ENCODE measurements at regions not wholly inside any gene's neighbourhood (a gene's known extent, or its start where the extent isn't known, plus 50 kb on each side); places are given as distances from the start of the nearest gene placed in this dataset.

DNA sequence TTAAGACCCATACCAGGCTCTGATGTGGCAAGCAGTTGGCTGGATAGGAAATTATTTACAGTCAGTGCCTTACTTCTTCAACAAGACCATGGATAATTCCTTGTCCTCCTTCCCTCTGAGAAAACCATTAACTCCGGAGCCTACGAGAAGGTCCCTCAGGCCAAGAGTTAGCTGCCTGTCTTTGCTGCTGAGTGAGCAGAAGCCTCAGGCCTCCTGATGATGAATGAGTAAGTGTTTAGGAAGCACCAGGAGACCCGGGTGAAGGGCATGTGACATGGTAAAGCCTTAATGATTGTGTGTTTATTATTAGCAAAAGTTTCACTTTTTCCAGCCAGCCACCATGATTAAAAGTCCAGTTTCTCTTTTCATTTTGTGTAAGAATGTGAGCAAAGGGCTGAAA is 174.9 kb upstream of the TOPAZ1 start:
- Histone ChIP-seq H3K4me3 (replicated peaks; ENCODE audit: insufficient read depth, low read length) (no peak overlapping the region), H3K27ac (replicated peaks) (no peak overlapping the region), H3K27me3 (ENCODE audit: insufficient read depth, poor library complexity, severe bottlenecking) (no peaks in the 10 kb centered on the region)
- no peak for DNase-seq (ENCODE audit: low read depth in 1 of 2, low spot score in 1 of 2)
- TF ChIP-seq, protein P1, sequence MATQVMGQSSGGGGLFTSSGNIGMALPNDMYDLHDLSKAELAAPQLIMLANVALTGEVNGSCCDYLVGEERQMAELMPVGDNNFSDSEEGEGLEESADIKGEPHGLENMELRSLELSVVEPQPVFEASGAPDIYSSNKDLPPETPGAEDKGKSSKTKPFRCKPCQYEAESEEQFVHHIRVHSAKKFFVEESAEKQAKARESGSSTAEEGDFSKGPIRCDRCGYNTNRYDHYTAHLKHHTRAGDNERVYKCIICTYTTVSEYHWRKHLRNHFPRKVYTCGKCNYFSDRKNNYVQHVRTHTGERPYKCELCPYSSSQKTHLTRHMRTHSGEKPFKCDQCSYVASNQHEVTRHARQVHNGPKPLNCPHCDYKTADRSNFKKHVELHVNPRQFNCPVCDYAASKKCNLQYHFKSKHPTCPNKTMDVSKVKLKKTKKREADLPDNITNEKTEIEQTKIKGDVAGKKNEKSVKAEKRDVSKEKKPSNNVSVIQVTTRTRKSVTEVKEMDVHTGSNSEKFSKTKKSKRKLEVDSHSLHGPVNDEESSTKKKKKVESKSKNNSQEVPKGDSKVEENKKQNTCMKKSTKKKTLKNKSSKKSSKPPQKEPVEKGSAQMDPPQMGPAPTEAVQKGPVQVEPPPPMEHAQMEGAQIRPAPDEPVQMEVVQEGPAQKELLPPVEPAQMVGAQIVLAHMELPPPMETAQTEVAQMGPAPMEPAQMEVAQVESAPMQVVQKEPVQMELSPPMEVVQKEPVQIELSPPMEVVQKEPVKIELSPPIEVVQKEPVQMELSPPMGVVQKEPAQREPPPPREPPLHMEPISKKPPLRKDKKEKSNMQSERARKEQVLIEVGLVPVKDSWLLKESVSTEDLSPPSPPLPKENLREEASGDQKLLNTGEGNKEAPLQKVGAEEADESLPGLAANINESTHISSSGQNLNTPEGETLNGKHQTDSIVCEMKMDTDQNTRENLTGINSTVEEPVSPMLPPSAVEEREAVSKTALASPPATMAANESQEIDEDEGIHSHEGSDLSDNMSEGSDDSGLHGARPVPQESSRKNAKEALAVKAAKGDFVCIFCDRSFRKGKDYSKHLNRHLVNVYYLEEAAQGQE (IDR thresholded peaks at IDR 0.05; ENCODE audit: insufficient replicate concordance, low read depth), result no peak
- TF ChIP-seq POLR2AphosphoS5 (IDR thresholded peaks at IDR 0.05; ENCODE audit: low read depth) (no peak), GABPA (IDR thresholded peaks at IDR 0.05; ENCODE audit: low read depth) (no peak), SPI1 (IDR thresholded peaks at IDR 0.05; ENCODE audit: borderline replicate concordance, low read depth) (no peak)
- TF ChIP-seq, protein P2, sequence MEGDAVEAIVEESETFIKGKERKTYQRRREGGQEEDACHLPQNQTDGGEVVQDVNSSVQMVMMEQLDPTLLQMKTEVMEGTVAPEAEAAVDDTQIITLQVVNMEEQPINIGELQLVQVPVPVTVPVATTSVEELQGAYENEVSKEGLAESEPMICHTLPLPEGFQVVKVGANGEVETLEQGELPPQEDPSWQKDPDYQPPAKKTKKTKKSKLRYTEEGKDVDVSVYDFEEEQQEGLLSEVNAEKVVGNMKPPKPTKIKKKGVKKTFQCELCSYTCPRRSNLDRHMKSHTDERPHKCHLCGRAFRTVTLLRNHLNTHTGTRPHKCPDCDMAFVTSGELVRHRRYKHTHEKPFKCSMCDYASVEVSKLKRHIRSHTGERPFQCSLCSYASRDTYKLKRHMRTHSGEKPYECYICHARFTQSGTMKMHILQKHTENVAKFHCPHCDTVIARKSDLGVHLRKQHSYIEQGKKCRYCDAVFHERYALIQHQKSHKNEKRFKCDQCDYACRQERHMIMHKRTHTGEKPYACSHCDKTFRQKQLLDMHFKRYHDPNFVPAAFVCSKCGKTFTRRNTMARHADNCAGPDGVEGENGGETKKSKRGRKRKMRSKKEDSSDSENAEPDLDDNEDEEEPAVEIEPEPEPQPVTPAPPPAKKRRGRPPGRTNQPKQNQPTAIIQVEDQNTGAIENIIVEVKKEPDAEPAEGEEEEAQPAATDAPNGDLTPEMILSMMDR (IDR thresholded peaks at IDR 0.05; ENCODE audit: insufficient read depth, low read length), result no peak

DNA sequence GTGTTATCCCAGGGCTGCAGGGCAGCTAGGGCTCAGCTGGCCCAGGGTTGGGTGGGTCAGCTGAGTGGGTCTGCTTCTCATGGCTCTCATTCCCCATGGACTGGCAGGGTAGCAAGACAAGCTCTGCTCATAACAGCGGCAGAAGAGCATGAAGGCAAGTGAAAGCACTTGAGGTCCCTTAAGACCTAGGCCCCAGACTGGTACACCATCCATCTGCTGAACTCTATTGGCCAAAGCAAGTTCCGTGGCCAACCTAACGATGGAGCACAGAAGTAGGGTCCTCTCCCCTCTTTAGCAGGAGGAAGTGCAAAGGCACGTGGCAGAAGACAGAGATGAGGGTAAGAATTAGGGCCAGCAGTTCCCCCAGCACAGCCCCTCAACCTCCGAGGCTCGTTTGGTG is 174.3 kb upstream of the TOPAZ1 start:
- no peak overlapping the region for H3K4me3 ChIP-seq (replicated peaks; ENCODE audit: insufficient read depth, low read length)
- no peak overlapping the region for H3K27ac ChIP-seq (replicated peaks)
- no peak for TF ChIP-seq GABPA (IDR thresholded peaks at IDR 0.05; ENCODE audit: low read depth)
- no peak for TF ChIP-seq POLR2AphosphoS5 (IDR thresholded peaks at IDR 0.05; ENCODE audit: low read depth)
- TF ChIP-seq, protein P2 (IDR thresholded peaks at IDR 0.05; ENCODE audit: insufficient read depth, low read length), result no peak
- TF ChIP-seq, protein P1 (IDR thresholded peaks at IDR 0.05; ENCODE audit: insufficient replicate concordance, low read depth), result no peak
- TF ChIP-seq SPI1 (IDR thresholded peaks at IDR 0.05; ENCODE audit: borderline replicate concordance, low read depth), result no peak
- DNase-seq (ENCODE audit: low read depth in 1 of 2, low spot score in 1 of 2), result no peak
- no peaks in the 10 kb centered on the region for H3K27me3 ChIP-seq (ENCODE audit: insufficient read depth, poor library complexity, severe bottlenecking)

DNA sequence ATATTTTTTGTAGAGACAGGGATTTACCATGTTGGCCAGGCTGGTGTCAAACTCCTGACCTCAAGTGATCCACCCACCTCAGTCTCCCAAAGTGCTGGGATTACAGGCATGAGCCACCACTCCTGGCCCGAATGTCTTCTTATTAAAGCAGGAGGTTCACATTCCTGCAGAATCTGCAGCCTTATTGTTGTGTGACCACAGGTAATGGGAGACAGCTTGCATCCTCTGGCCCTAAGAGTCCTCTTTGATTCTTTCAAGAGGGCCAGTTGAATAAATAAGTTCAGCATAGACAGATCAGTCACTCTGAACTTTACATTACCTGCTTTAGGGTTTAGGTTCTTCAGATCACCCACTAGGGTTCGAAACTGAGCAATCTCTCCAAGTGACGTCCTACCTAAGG is 172.9 kb upstream of the TOPAZ1 start:
- H3K27ac ChIP-seq (replicated peaks), result no peak overlapping the region
- TF ChIP-seq, protein P2 (IDR thresholded peaks at IDR 0.05; ENCODE audit: insufficient read depth, low read length), result no peak
- DNase-seq (ENCODE audit: low read depth in 1 of 2, low spot score in 1 of 2), result no peak
- no peak overlapping the region for H3K4me3 ChIP-seq (replicated peaks; ENCODE audit: insufficient read depth, low read length)
- no peaks in the 10 kb centered on the region for H3K27me3 ChIP-seq (ENCODE audit: insufficient read depth, poor library complexity, severe bottlenecking)

DNA sequence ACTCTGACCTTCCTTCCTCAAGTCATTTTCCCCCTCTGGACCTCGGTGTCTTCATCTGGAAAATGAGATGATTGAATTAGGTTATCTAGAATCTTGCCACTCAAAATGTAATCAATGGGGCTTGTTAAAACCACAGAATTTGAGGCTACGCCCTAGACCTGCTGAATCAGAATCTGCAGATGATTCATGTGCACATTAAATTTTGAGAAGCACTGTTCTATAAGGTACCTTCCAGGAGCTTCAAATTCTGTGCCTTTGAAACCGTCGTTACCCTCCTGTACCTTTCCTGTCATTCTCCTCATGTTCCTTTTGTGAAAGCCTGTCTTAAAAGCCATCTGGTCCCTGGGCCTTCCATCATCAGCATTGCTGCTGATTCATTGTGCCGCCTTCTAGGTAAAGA is 172.4 kb upstream of the TOPAZ1 start:
- H3K27me3 ChIP-seq (ENCODE audit: insufficient read depth, poor library complexity, severe bottlenecking), result no peaks in the 10 kb centered on the region
- no peak overlapping the region for H3K4me3 ChIP-seq (replicated peaks; ENCODE audit: insufficient read depth, low read length)
- no peak for DNase-seq (ENCODE audit: low read depth in 1 of 2, low spot score in 1 of 2)
- no peak overlapping the region for H3K27ac ChIP-seq (replicated peaks)
- TF ChIP-seq, protein P2 (IDR thresholded peaks at IDR 0.05; ENCODE audit: insufficient read depth, low read length), result no peak
- no peak for TF ChIP-seq GABPA (IDR thresholded peaks at IDR 0.05; ENCODE audit: low read depth)
- no peak for TF ChIP-seq SPI1 (IDR thresholded peaks at IDR 0.05; ENCODE audit: borderline replicate concordance, low read depth)
- TF ChIP-seq, protein P1 (IDR thresholded peaks at IDR 0.05; ENCODE audit: insufficient replicate concordance, low read depth), result no peak
- TF ChIP-seq POLR2AphosphoS5 (IDR thresholded peaks at IDR 0.05; ENCODE audit: low read depth), result no peak

All from HL-60 (cell line).